Liver (tissue), 3 donors: ENCODE measurements at regions not wholly inside any gene's neighbourhood (a gene's known extent, or its start where the extent isn't known, plus 50 kb on each side); places are given as distances from the start of the nearest gene placed in this dataset.

Experiments used
- CTCF ChIP-seq: fragments of 150-350 bp; IDR thresholded peaks from 2 replicates; pipeline ENCODE4 v1.5.1; 2017; ENCODE audit warnings: improper control_type of control experiment, low read depth, low read length; ENCODE audit not compliant: missing input control
- FOXA1 ChIP-seq: IDR thresholded peaks from 2 replicates; pipeline ENCODE4 v1.6.1; 2016; ENCODE audit warnings: antibody characterized with exemption
- GABPA ChIP-seq, 2 donors: IDR thresholded peaks in 1 of 2; conservative IDR thresholded peaks in 1 of 2; 2 replicates each; pipeline ENCODE4 v1.6.1; 2016; ENCODE audit warnings: antibody characterized with exemption in 2 of 2, mild to moderate bottlenecking in 1 of 2, moderate library complexity in 1 of 2
- HNF4A ChIP-seq, 2 donors: conservative IDR thresholded peaks; 2 replicates each; pipeline ENCODE4 v1.6.1; 2016; ENCODE audit warnings: antibody characterized with exemption in 2 of 2, mild to moderate bottlenecking in 2 of 2
- JUND ChIP-seq, 2 donors: IDR thresholded peaks; 2 replicates each; pipeline ENCODE4 v1.6.1; 2016; ENCODE audit warnings: antibody characterized with exemption in 2 of 2
- MAX ChIP-seq: IDR thresholded peaks from 2 replicates; pipeline ENCODE4 v1.6.1; 2016; ENCODE audit warnings: antibody characterized with exemption
- REST ChIP-seq: IDR thresholded peaks from 2 replicates; pipeline ENCODE4 v1.6.1; 2016; ENCODE audit warnings: antibody characterized with exemption, mild to moderate bottlenecking
- RXRA ChIP-seq, 2 donors: IDR thresholded peaks; 2 replicates each; pipeline ENCODE4 v1.6.1; 2017 to 2018; ENCODE audit warnings: antibody characterized with exemption in 2 of 2, mild to moderate bottlenecking in 1 of 2
- SP1 ChIP-seq: IDR thresholded peaks from 2 replicates; pipeline ENCODE4 v1.6.1; 2018; ENCODE audit warnings: antibody characterized with exemption, mild to moderate bottlenecking
- TAF1 ChIP-seq: conservative IDR thresholded peaks from 2 replicates; pipeline ENCODE4 v1.6.1; 2016; ENCODE audit warnings: antibody characterized with exemption, mild to moderate bottlenecking
- TF ChIP-seq, protein P1 (sequence below): IDR thresholded peaks from 2 replicates; pipeline ENCODE4 v1.6.1; 2016; ENCODE audit warnings: antibody characterized with exemption
- TF ChIP-seq, protein P2 (sequence below): IDR thresholded peaks from 2 replicates; pipeline ENCODE4 v1.6.1; 2016; ENCODE audit warnings: antibody characterized with exemption
- donor health status: healthy.
- donor health status: healthy.

DNA sequence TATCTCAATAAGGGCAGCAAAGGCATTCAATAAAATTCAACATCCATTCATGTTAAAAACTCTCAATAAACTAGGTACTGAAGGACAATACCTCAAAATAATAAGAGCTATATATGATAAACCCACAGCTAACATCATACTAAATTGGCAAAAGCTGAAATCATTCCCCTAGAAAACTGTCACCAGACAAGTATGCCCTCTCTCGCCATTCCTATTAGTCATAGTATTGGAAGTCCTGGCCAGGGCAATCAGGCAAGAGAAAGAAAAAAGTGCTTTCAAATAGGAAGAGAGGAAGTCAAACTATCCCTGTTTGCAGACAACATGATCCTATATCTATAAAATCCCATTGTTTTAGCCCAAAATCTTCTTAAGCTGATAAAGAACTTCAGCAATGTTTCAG is 116.8 kb downstream of the TENT5D start:
- TF ChIP-seq TAF1 (no peak), GABPA (IDR thresholded peaks at IDR 0.05 in 1 of 2, conservative IDR thresholded peaks at IDR 0.05 in 1 of 2) (no peak), CTCF (no peak), REST (no peak), SP1 (no peak), MAX (no peak), JUND (IDR thresholded peaks at IDR 0.05) (no peak), RXRA (IDR thresholded peaks at IDR 0.05) (no peak), FOXA1 (no peak), HNF4A (conservative IDR thresholded peaks at IDR 0.05) (no peak)
- TF ChIP-seq, protein P1, sequence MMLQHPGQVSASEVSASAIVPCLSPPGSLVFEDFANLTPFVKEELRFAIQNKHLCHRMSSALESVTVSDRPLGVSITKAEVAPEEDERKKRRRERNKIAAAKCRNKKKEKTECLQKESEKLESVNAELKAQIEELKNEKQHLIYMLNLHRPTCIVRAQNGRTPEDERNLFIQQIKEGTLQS, result no peak
- TF ChIP-seq, protein P2, sequence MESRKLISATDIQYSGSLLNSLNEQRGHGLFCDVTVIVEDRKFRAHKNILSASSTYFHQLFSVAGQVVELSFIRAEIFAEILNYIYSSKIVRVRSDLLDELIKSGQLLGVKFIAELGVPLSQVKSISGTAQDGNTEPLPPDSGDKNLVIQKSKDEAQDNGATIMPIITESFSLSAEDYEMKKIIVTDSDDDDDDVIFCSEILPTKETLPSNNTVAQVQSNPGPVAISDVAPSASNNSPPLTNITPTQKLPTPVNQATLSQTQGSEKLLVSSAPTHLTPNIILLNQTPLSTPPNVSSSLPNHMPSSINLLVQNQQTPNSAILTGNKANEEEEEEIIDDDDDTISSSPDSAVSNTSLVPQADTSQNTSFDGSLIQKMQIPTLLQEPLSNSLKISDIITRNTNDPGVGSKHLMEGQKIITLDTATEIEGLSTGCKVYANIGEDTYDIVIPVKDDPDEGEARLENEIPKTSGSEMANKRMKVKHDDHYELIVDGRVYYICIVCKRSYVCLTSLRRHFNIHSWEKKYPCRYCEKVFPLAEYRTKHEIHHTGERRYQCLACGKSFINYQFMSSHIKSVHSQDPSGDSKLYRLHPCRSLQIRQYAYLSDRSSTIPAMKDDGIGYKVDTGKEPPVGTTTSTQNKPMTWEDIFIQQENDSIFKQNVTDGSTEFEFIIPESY, result no peak
